Vagina (tissue), 2 donors: ENCODE measurements at regions not wholly inside any gene's neighbourhood (a gene's known extent, or its start where the extent isn't known, plus 50 kb on each side); places are given as distances from the start of the nearest gene placed in this dataset.

Source experiments
- POLR2A ChIP-seq, 2 donors: fragments of 450-650 bp; IDR thresholded peaks; one replicate each; pipeline ENCODE4 v1.6.1; 2017; ENCODE audit warnings: antibody characterized with exemption in 2 of 2, mild to moderate bottlenecking in 2 of 2, moderate library complexity in 2 of 2
- POLR2AphosphoS5 ChIP-seq, 2 donors: sonication (generic); formaldehyde crosslinking; IDR thresholded peaks; one replicate each; pipeline ENCODE4 v1.9.0; 2017; ENCODE audit warnings: antibody characterized with exemption in 2 of 2, mild to moderate bottlenecking in 2 of 2, low read depth in 1 of 2; ENCODE audit not compliant: insufficient read depth in 1 of 2
- TF ChIP-seq, protein P1 (sequence below), 3 experiments: fragments of 450-650 bp in 2 of 3; fragments of 200-600 bp in 1 of 3; sonication (generic) in 1 of 3; IDR thresholded peaks; one replicate each; pipeline ENCODE4 v1.5.1; 2017 to 2019; ENCODE audit warnings: antibody characterized with exemption in 3 of 3, mild to moderate bottlenecking in 2 of 3, moderate library complexity in 2 of 3

DNA sequence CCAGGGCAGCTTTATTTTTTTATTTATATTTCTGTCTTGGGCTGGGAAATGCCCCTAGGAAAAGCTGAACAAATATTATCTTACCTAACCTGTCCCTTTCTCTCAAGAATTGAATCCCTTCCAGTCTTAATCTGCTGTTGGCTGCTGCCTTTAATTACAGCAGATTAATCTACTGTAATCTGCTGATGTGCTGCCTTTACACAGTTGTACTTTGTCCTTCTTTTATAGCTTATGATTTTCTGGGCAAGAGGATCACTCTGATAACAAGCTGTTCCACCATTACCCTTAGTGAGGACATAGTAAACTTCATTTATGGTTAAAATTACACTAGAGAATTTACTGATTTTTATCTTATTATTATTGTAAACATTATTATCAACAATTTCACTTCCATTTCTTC lies 234.5 kb upstream of the MAN1A1 start:
- TF ChIP-seq, protein P1, sequence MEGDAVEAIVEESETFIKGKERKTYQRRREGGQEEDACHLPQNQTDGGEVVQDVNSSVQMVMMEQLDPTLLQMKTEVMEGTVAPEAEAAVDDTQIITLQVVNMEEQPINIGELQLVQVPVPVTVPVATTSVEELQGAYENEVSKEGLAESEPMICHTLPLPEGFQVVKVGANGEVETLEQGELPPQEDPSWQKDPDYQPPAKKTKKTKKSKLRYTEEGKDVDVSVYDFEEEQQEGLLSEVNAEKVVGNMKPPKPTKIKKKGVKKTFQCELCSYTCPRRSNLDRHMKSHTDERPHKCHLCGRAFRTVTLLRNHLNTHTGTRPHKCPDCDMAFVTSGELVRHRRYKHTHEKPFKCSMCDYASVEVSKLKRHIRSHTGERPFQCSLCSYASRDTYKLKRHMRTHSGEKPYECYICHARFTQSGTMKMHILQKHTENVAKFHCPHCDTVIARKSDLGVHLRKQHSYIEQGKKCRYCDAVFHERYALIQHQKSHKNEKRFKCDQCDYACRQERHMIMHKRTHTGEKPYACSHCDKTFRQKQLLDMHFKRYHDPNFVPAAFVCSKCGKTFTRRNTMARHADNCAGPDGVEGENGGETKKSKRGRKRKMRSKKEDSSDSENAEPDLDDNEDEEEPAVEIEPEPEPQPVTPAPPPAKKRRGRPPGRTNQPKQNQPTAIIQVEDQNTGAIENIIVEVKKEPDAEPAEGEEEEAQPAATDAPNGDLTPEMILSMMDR (IDR thresholded peaks at IDR 0.05), result no peak
- TF ChIP-seq POLR2AphosphoS5 (IDR thresholded peaks at IDR 0.05; ENCODE audit: insufficient read depth in 1 of 2, low read depth in 1 of 2) (no peak), POLR2A (IDR thresholded peaks at IDR 0.05) (no peak)
